ENCODE measurements at regions not wholly inside any gene's neighbourhood (a gene's known extent, or its start where the extent isn't known, plus 50 kb on each side); places are given as distances from the start of the nearest gene placed in this dataset.

GRCh38 chr7:25759748-25760147 is 392.2 kb upstream of the NFE2L3 start:
- TF ChIP-seq CTCF (IDR thresholded peaks at IDR 0.05 in 4 of 5, conservative IDR thresholded peaks at IDR 0.05 in 1 of 5): no peak
- TF ChIP-seq POLR2A (IDR thresholded peaks at IDR 0.05): no peak

Data from gastrocnemius medialis (tissue), 4 donors.